H1 (cell line): ENCODE measurements at regions not wholly inside any gene's neighbourhood (a gene's known extent, or its start where the extent isn't known, plus 50 kb on each side); places are given as distances from the start of the nearest gene placed in this dataset.
"Not testable (repeated sequence)": the region's sequence is repeated elsewhere in the genome, so short reads cannot be mapped to it uniquely, and the experiment has no call there.

ENCODE experiments used
- CTCF ChIA-PET: fragments of 300-600 bp; sonication (Branson Sonifier 250); formaldehyde crosslinking; loops from one replicate; lab custom pipeline; 2021; ENCODE audit not compliant: partially characterized antibody; lab: Charles Lee
- POLR2A ChIA-PET: fragments of 300-600 bp; sonication (Branson Sonifier 250); formaldehyde crosslinking; loops from one replicate; lab custom pipeline; 2021; ENCODE audit warnings: inconsistent platforms; ENCODE audit not compliant: partially characterized antibody; lab: Charles Lee
- DNase-seq, 2 experiments: peaks; one replicate each; pipeline versions ENCODE4 v3.0.0 to v3.0.0-alpha.2; 2010 to 2022; ENCODE audit warnings: low spot score in 2 of 2, low read depth in 1 of 2, mixed read lengths in 1 of 2
- FAIRE-seq: peaks from 2 replicates; lab custom pipeline; 2011; peaks lifted over from hg19 to GRCh38; lab: Jason Lieb, UNC
- H2AFZ ChIP-seq: 2 replicates; pipeline ENCODE4 v1.8.1; 2012; ENCODE audit warnings: low read length, inconsistent platforms
- H2AK5ac ChIP-seq: 2 replicates; pipeline ENCODE4 v1.6.1; 2013; ENCODE audit warnings: low read depth, low read length
- H2BK120ac ChIP-seq: replicated peaks from 2 replicates; pipeline ENCODE3; 2013; ENCODE audit warnings: low read depth, low read length, inconsistent platforms
- H2BK12ac ChIP-seq: 2 replicates; pipeline ENCODE4 v1.6.1; 2013; ENCODE audit warnings: low read depth, low read length
- H2BK15ac ChIP-seq: 2 replicates; pipeline ENCODE4 v1.6.1; 2013; ENCODE audit warnings: low read length
- H2BK20ac ChIP-seq: 2 replicates; pipeline ENCODE4 v1.6.1; 2013; ENCODE audit warnings: low read length
- H2BK5ac ChIP-seq: 2 replicates; pipeline ENCODE4 v1.6.1; 2013; ENCODE audit warnings: low read depth, low read length
- H3K14ac ChIP-seq: 2 replicates; pipeline ENCODE4 v1.6.1; 2013; ENCODE audit warnings: inconsistent platforms; ENCODE audit not compliant: insufficient read length
- H3K18ac ChIP-seq: 2 replicates; pipeline ENCODE4 v1.6.1; 2013; ENCODE audit warnings: low read length; ENCODE audit errors: extremely low read depth
- H3K23ac ChIP-seq: 2 replicates; pipeline ENCODE4 v1.6.1; 2013; ENCODE audit warnings: inconsistent platforms; ENCODE audit not compliant: insufficient read length
- H3K23me2 ChIP-seq: 2 replicates; pipeline ENCODE4 v1.6.1; 2013; ENCODE audit warnings: low read depth, low read length
- H3K27ac ChIP-seq: 2 replicates; pipeline ENCODE4 v1.6.1; 2011; ENCODE audit warnings: low read depth, low read length, inconsistent platforms
- H3K27me3 ChIP-seq, 4 experiments: replicated peaks in 1 of 4; 1 replicate in 1 of 4; 2 replicates in 3 of 4; pipeline versions ENCODE4 v1.6.1 to v1.8.1; 2011 to 2013; ENCODE audit warnings: low read length in 3 of 4, mild to moderate bottlenecking in 3 of 4, inconsistent platforms in 2 of 4, mixed read lengths in 2 of 4, moderate library complexity in 1 of 4; ENCODE audit not compliant: control insufficient read depth in 3 of 4, insufficient read depth in 3 of 4; ENCODE audit errors: extremely low read depth in 1 of 4
- H3K36me3 ChIP-seq, 4 experiments: 2 replicates each; pipeline versions ENCODE4 v1.6.1 to v1.8.1; 2011 to 2013; ENCODE audit warnings: mild to moderate bottlenecking in 4 of 4, low read length in 3 of 4, moderate library complexity in 2 of 4, control low read depth in 1 of 4, inconsistent platforms in 1 of 4; ENCODE audit not compliant: insufficient read depth in 4 of 4, control insufficient read depth in 2 of 4
- H3K4ac ChIP-seq: replicated peaks from 2 replicates; pipeline ENCODE3; 2013; ENCODE audit warnings: low read length, low read depth, mixed read lengths, inconsistent platforms; ENCODE audit not compliant: insufficient read length
- H3K4me1 ChIP-seq, 4 experiments: replicated peaks in 1 of 4; 1 replicate in 1 of 4; 2 replicates in 3 of 4; pipeline versions ENCODE4 v1.6.1 to v1.8.1; 2011 to 2013; ENCODE audit warnings: low read length in 3 of 4, inconsistent platforms in 2 of 4, mixed read lengths in 1 of 4; ENCODE audit not compliant: insufficient read depth in 4 of 4, control insufficient read depth in 3 of 4
- H3K4me2 ChIP-seq, 2 experiments: 2 replicates each; pipeline versions ENCODE4 v1.6.1 to v1.8.1; 2011 to 2013; ENCODE audit warnings: low read depth in 2 of 2, low read length in 2 of 2, control low read depth in 1 of 2, inconsistent platforms in 1 of 2, mild to moderate bottlenecking in 1 of 2; ENCODE audit not compliant: insufficient read depth in 1 of 2
- H3K4me3 ChIP-seq, 4 experiments: fragments of 200-600, 300-600 bp in 1 of 4; sonication (generic), shearing (Covaris generic), sonication (Bioruptor Twin) in 1 of 4; 2 replicates each; pipeline versions ENCODE4 v1.5.1 to v1.8.1; 2011 to 2016; ENCODE audit warnings: low read length in 4 of 4, low read depth in 3 of 4, control low read depth in 2 of 4, inconsistent platforms in 2 of 4, mild to moderate bottlenecking in 2 of 4, mixed read lengths in 1 of 4, moderate library complexity in 1 of 4; ENCODE audit not compliant: insufficient read depth in 2 of 4; ENCODE audit errors: extremely low read depth in 1 of 4
- H3K56ac ChIP-seq: replicated peaks from 2 replicates; pipeline ENCODE3; 2013; ENCODE audit warnings: low read depth, mild to moderate bottlenecking, mixed read lengths, low read length, inconsistent platforms; ENCODE audit not compliant: insufficient read length
- H3K79me1 ChIP-seq: 2 replicates; pipeline ENCODE4 v1.6.1; 2013; ENCODE audit warnings: low read depth, low read length, control low read depth
- H3K79me2 ChIP-seq, 2 experiments: 2 replicates each; pipeline versions ENCODE4 v1.6.1 to v1.8.1; 2012 to 2013; ENCODE audit warnings: low read length in 2 of 2, mild to moderate bottlenecking in 2 of 2, inconsistent platforms in 1 of 2; ENCODE audit not compliant: insufficient read depth in 2 of 2, control insufficient read depth in 1 of 2
- H3K9ac ChIP-seq, 4 experiments: replicated peaks in 1 of 4; 1 replicate in 1 of 4; 2 replicates in 3 of 4; pipeline versions ENCODE4 v1.6.1 to v1.8.1; 2011 to 2013; ENCODE audit warnings: low read depth in 3 of 4, low read length in 3 of 4, control low read depth in 2 of 4, mild to moderate bottlenecking in 2 of 4, moderate library complexity in 2 of 4, inconsistent platforms in 1 of 4; ENCODE audit errors: extremely low read depth in 1 of 4
- H3K9me3 ChIP-seq, 2 experiments: 2 replicates each; pipeline versions ENCODE4 v1.6.1 to v1.8.1; 2012 to 2013; ENCODE audit warnings: mild to moderate bottlenecking in 2 of 2, moderate library complexity in 2 of 2, control low read depth in 1 of 2, inconsistent platforms in 1 of 2, low read depth in 1 of 2, low read length in 1 of 2, mixed read lengths in 1 of 2; ENCODE audit not compliant: insufficient read depth in 2 of 2
- H4K20me1 ChIP-seq, 2 experiments: replicated peaks in 1 of 2; 2 replicates each; pipeline versions ENCODE3 to v1.8.1; 2011 to 2013; ENCODE audit warnings: inconsistent platforms in 2 of 2, low read length in 2 of 2, mild to moderate bottlenecking in 1 of 2; ENCODE audit not compliant: insufficient read depth in 2 of 2, control insufficient read depth in 1 of 2
- H4K5ac ChIP-seq: 2 replicates; pipeline ENCODE4 v1.6.1; 2013; ENCODE audit warnings: low read length, low read depth, mixed read lengths, inconsistent platforms; ENCODE audit not compliant: insufficient read length
- H4K8ac ChIP-seq: 2 replicates; pipeline ENCODE4 v1.8.0; 2013; ENCODE audit warnings: mild to moderate bottlenecking, moderate library complexity, low read length, inconsistent platforms; ENCODE audit not compliant: insufficient read depth; ENCODE audit errors: extremely low read depth
- H4K91ac ChIP-seq: replicated peaks from 2 replicates; pipeline ENCODE3; 2013; ENCODE audit warnings: low read length, mixed read lengths, inconsistent platforms; ENCODE audit not compliant: insufficient read length
- WGBS, 2 experiments: shearing (Covaris generic) in 1 of 2; methylation state at CpG; one replicate each; pipeline versions ENCODE4 v1.1.6 to v1.1.7; 2013 to 2015; ENCODE audit warnings: low lambda C conversion rate in 2 of 2, mixed read lengths in 2 of 2, inconsistent platforms in 1 of 2, low coverage in 1 of 2, missing lambda C conversion rate in 1 of 2; ENCODE audit not compliant: insufficient replicate concordance in 2 of 2, insufficient coverage in 1 of 2, insufficient read length in 1 of 2; ENCODE audit errors: extremely low coverage in 1 of 2, missing lambda C conversion rate in 1 of 2; 5-methylcytosine and 5-hydroxymethylcytosine counted together

GRCh38 chr11:116364925-116365324, 407.9 kb downstream of the BUD13 start:
- H3K4me2 ChIP-seq, H3K79me1 ChIP-seq, H2BK20ac ChIP-seq, H3K23me2 ChIP-seq, H3K18ac ChIP-seq, H2BK12ac ChIP-seq, H3K14ac ChIP-seq, H3K56ac ChIP-seq, H2AFZ ChIP-seq, H3K4me3 ChIP-seq, H3K36me3 ChIP-seq, H3K27ac ChIP-seq, H3K79me2 ChIP-seq, DNase-seq, H2BK15ac ChIP-seq, H4K5ac ChIP-seq, H4K20me1 ChIP-seq, H3K9ac ChIP-seq, H3K4ac ChIP-seq, H3K27me3 ChIP-seq, H2BK5ac ChIP-seq, H2AK5ac ChIP-seq, H4K8ac ChIP-seq, H3K23ac ChIP-seq, FAIRE-seq, H2BK120ac ChIP-seq, POLR2A ChIA-PET, H4K91ac ChIP-seq, H3K9me3 ChIP-seq: not testable (repeated sequence)
- peaks cover 6 to 11% (median 8%) of the 10 kb centered on the region in 4 experiments; a peak in 6 of 7 replicates for H3K4me1 ChIP-seq
- CTCF ChIA-PET = interaction anchor here (0.8 to 1.6 kb wide), 5 partner anchors 10 to 146 kb away, joined by 3 to 4 read pairs (median 3); no protein-coding TSS in a partner anchor
- WGBS, 2 experiments = 83% methylated on average over 4 of the region's 4 CpGs; no CpG with 5 or more reads in 1 of the 2 experiments
